WERI-Rb-1 (cell line): ENCODE measurements at regions not wholly inside any gene's neighbourhood (a gene's known extent, or its start where the extent isn't known, plus 50 kb on each side); places are given as distances from the start of the nearest gene placed in this dataset.

ENCODE experiments used
- DNase-seq: peaks from one replicate; pipeline ENCODE4 v3.0.0-alpha.2; 2020
- H3K27ac ChIP-seq: fragments of 250-450 bp; sonication (Bioruptor Pico); 2 replicates; pipeline ENCODE4 v1.5.1; 2020; ENCODE audit warnings: mild to moderate bottlenecking, moderate library complexity
- H3K27me3 ChIP-seq: fragments of 250-450 bp; sonication (Bioruptor Pico); 2 replicates; pipeline ENCODE4 v1.5.1; 2021; ENCODE audit warnings: mild to moderate bottlenecking, low read depth, moderate library complexity; ENCODE audit not compliant: insufficient read depth, severe bottlenecking
- H3K36me3 ChIP-seq: fragments of 250-450 bp; sonication (Bioruptor Pico); 2 replicates; pipeline ENCODE4 v1.5.1; 2020; ENCODE audit warnings: mild to moderate bottlenecking, moderate library complexity
- H3K4me3 ChIP-seq: 2 replicates; pipeline ENCODE4 v1.5.1; 2011; ENCODE audit warnings: low read depth, mild to moderate bottlenecking, control low read depth, low read length
- H3K9me3 ChIP-seq: fragments of 250-450 bp; sonication (Bioruptor Pico); 2 replicates; pipeline ENCODE4 v1.5.1; 2021; ENCODE audit warnings: mild to moderate bottlenecking, moderate library complexity; ENCODE audit not compliant: severe bottlenecking
- TF ChIP-seq, protein P1 (sequence below): IDR thresholded peaks from 2 replicates; pipeline ENCODE4 v1.5.1; 2011; ENCODE audit warnings: low read depth, mild to moderate bottlenecking, control low read depth, inconsistent platforms, low read length

DNA sequence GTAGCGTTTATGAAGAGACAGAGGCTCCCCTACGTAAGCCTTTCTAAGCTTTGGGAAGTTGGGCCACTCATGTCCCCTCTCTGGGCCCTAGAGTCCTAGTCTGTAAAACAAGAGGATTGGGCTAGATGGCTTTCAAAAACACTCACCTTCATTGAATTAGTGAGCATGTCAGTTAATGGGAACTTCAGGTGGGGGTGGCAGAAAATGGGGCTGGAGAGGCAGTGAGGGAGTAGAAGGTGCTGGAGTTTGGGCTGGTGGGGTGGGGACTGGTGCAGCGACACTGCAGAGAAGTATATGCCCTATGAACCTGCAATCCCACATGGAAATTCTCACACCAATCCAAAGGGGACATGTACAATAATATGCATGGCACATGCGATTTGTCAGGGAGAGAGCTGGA is 182.7 kb downstream of the C1orf94 start:
- TF ChIP-seq, protein P1, sequence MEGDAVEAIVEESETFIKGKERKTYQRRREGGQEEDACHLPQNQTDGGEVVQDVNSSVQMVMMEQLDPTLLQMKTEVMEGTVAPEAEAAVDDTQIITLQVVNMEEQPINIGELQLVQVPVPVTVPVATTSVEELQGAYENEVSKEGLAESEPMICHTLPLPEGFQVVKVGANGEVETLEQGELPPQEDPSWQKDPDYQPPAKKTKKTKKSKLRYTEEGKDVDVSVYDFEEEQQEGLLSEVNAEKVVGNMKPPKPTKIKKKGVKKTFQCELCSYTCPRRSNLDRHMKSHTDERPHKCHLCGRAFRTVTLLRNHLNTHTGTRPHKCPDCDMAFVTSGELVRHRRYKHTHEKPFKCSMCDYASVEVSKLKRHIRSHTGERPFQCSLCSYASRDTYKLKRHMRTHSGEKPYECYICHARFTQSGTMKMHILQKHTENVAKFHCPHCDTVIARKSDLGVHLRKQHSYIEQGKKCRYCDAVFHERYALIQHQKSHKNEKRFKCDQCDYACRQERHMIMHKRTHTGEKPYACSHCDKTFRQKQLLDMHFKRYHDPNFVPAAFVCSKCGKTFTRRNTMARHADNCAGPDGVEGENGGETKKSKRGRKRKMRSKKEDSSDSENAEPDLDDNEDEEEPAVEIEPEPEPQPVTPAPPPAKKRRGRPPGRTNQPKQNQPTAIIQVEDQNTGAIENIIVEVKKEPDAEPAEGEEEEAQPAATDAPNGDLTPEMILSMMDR, result no peak
- DNase-seq, result no peak
- Histone ChIP-seq H3K4me3 (no peak overlapping the region), H3K27me3 (peaks cover 51% of the 10 kb centered on the region), H3K36me3 (no peaks in the 10 kb centered on the region), H3K9me3 (no peaks in the 10 kb centered on the region), H3K27ac (no peak overlapping the region)

DNA sequence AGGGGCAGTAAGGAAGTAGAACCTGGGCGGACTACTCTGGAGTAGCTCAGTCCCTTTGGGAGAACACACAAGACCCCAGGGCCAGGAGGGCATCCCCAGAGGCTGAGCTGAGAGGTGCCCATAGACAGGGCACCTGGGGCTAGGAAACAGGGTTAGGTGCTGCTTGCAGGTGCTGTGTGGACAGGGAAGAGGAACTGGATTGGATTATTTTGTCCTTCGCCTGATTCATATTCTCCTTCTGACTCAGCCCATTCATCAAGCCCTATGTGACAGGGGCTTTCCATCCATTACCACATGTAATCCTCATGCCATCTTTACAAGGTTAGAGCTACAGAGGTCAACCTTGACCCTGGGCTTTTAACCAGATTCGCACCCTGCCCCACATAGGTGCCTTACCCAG is 183.9 kb downstream of the C1orf94 start:
- no peak overlapping the region for H3K27ac ChIP-seq

GRCh38 chr1:34361121-34361520 is 184.4 kb downstream of the C1orf94 start:
- no peaks in the 10 kb centered on the region for H3K9me3 ChIP-seq
- H3K27me3 ChIP-seq, result peaks cover 49% of the 10 kb centered on the region
- no peak overlapping the region for H3K4me3 ChIP-seq
- H3K27ac ChIP-seq, result no peak overlapping the region
- no peaks in the 10 kb centered on the region for H3K36me3 ChIP-seq
- no peak for DNase-seq
- TF ChIP-seq, protein P1, result no peak

More for the DNA sequence above, 183.9 kb downstream of the C1orf94 start:
- DNase-seq, result no peak
- Histone ChIP-seq H3K27me3 (peaks cover 49% of the 10 kb centered on the region), H3K4me3 (no peak overlapping the region), H3K9me3 (no peaks in the 10 kb centered on the region), H3K36me3 (no peaks in the 10 kb centered on the region)
- TF ChIP-seq, protein P1, result no peak

- TF ChIP-seq, protein P1, result no peak
- H3K9me3 ChIP-seq, result no peaks in the 10 kb centered on the region
- no peak overlapping the region for H3K4me3 ChIP-seq
- H3K27me3 ChIP-seq, result peaks cover 46% of the 10 kb centered on the region
- H3K36me3 ChIP-seq, result no peaks in the 10 kb centered on the region
- no peak for DNase-seq
- H3K27ac ChIP-seq, result no peak overlapping the region
Observed at GRCh38 chr1:34361781-34362357, 185.2 kb downstream of the C1orf94 start.

GRCh38 chr1:34362949-34363348 is 186.2 kb downstream of the C1orf94 start:
- H3K27me3 ChIP-seq, result peaks cover 52% of the 10 kb centered on the region
- H3K36me3 ChIP-seq, result no peaks in the 10 kb centered on the region
- H3K4me3 ChIP-seq, result no peak overlapping the region
- H3K27ac ChIP-seq, result no peak overlapping the region
- DNase-seq, result no peak
- TF ChIP-seq, protein P1, result no peak
- H3K9me3 ChIP-seq, result no peaks in the 10 kb centered on the region

DNA sequence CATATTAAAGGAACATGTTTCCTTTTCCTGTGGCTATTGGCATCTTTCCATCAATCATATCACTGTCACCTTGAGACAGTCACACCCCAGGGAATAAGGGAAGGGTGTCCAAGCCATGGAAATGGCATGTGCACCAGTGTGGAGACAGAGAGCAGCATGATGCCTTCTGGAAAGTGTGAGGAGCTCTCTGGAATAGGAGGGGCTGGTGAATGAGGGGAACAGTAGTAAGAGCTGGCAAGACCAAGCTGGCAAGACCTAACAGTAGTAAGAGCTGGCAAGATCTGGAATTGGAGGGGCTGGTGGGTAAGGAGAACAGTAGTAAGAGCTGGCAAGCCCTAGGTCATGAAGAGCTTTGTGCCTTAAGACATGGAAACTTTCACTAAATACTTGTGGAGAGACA is 186.7 kb downstream of the C1orf94 start:
- Histone ChIP-seq H3K36me3 (no peaks in the 10 kb centered on the region), H3K27me3 (peaks cover 53% of the 10 kb centered on the region), H3K9me3 (no peaks in the 10 kb centered on the region), H3K4me3 (no peak overlapping the region), H3K27ac (no peak overlapping the region)
- no peak for DNase-seq
- TF ChIP-seq, protein P1, result no peak
